Daoy (cell line): ENCODE measurements at regions not wholly inside any gene's neighbourhood (a gene's known extent, or its start where the extent isn't known, plus 50 kb on each side); places are given as distances from the start of the nearest gene placed in this dataset.
A peak's percentile ranks its signal among the peaks of the same experiment; 100 is the strongest.
"Not testable (repeated sequence)": the region's sequence is repeated elsewhere in the genome, so short reads cannot be mapped to it uniquely, and the experiment has no call there.

Source experiments
- DNase-seq: peaks from one replicate; pipeline ENCODE4 v3.0.0-alpha.2; 2015; ENCODE audit warnings: low read depth

GRCh38 chr6:105726902-105727655 is 324.2 kb upstream of the PREP start:
- no peak for DNase-seq

- DNase-seq = no peak
Measured at GRCh38 chr6:105714846-105715245, 312.0 kb upstream of the PREP start.

GRCh38 chr6:105713474-105714118 is 310.7 kb upstream of the PREP start:
- DNase-seq = no peak

GRCh38 chr6:105711216-105711615 is 308.3 kb upstream of the PREP start:
- no peak for DNase-seq

DNA sequence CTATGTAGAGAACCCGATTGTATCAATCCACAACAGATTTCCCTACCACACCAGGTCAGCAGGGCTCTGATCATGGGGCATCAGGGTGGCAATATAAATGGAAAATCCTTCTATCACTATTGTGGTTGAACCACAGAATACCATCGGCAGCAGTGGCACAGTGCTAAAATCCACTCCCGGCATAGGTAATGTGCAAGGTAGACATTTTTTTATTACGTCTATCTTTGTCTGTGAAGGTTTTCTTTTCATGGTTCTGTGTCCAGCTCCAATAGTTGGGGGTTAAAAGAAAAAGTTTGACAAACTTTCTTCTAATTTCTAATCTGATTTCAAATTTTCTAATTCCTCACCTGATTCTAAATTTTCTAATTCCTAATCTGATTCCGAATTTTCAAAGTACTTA is 302.7 kb upstream of the PREP start:
- no peak for DNase-seq

DNA sequence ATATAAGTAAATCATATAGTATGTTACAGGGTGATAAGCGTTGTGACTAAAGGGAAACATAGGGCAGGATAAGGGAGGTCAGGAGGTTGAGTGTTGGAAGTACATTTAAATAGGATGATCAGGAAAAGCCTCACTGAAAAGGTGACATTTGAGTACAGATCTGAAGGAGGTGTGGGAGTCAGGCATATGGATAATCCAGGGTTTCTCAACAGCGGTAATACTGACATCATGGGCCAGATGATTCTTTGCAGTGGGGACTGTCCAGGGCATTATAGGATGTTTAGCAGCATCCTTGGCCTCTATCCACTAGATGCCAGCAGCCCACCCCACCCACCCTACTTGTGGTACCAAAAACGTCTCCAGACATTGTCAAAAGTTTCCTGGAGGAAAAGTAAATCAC is 292.6 kb upstream of the PREP start:
- DNase-seq = no peak

DNA sequence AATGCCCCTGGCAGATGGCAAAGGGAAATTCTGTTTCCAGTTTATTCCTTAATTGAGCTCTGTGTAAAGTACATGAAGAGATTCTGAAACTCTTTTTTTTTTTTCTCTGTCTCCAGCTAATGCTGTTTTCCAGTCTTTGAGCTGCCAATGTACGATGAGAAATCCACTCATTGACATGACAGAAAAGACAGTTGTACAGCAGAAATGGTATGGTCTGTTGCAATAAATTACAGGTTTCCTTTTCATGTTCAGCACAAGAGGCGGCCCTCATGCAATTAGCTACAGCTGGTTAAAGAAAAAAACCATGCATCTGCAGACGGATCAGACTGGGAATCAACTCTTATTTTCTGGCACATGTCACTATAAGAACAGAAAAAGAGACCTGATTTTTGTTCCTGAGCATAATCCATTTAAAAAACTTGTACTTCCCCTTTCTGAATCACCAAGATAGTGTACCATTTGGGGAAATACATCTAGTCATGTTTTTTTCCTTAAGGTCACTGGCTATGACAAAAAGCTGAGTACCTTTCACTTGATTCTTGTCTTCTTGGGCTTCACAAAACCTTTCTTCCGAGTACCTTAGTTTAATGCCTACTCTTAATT is 289.8 kb upstream of the PREP start:
- DNase-seq = no peak

- DNase-seq = no peak
Measured at GRCh38 chr6:105691971-105692370, 289.1 kb upstream of the PREP start.

DNA sequence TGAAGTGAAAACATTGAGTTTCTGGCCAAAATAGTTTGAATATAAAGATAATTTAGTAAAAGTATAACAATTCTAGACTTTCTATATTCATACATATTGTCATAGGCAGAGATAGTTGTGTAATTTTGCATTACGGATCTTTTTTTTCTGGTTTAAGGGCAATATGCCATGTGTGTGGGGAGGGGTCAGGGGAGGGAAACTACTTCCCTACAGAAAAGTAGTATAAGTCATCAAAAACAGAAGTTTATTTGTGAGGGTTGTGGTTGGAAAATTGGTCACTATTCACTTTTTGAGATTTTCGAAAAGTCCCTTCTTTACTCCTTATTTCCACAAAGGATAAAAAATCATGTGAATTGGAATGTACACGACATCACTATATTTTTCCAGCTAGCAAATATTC is 288.2 kb upstream of the PREP start:
- DNase-seq = no peak

GRCh38 chr6:105688573-105688972 is 285.7 kb upstream of the PREP start:
- no peak for DNase-seq

- not testable (repeated sequence) for DNase-seq
Measured at GRCh38 chr6:105686793-105687192, 283.9 kb upstream of the PREP start.

DNA sequence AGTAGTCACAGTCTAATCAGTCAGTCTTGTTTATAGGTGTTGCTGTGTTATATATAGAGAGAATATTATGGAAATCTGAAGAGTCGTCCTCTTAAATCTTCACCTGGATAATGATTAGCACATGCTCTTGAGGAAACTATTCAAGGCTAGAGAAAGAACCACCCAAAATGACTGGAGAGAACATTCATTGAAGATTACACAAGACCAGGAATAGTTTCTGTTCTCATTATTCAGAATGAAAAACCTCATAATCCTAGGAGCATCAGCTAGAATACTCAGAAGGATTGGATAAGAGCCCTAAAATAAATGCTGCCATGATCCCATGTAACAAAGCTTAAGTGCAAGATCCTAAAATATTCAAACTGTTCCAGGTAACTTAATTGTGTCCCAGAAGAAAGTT is 278.2 kb upstream of the PREP start:
- DNase-seq = no peak

DNA sequence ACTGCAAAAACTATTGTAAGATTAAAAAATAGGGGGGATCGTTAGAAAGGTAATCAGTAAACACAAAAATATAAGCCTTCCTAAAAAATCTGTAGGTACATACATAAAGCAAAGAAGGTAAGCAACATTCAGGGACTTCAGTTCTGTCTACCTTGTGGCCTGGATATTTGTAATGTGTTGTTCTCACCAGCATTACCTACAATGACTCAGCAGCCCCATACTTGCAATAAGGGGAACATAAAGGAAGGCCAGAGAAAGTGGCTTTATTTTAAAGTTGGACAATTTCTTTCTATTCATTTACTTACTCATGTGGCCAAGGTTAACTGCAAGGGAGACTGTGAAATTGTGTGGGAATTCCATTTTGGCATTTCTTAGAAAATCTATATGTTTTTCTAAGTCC is 277.2 kb upstream of the PREP start:
- no peak for DNase-seq

DNA sequence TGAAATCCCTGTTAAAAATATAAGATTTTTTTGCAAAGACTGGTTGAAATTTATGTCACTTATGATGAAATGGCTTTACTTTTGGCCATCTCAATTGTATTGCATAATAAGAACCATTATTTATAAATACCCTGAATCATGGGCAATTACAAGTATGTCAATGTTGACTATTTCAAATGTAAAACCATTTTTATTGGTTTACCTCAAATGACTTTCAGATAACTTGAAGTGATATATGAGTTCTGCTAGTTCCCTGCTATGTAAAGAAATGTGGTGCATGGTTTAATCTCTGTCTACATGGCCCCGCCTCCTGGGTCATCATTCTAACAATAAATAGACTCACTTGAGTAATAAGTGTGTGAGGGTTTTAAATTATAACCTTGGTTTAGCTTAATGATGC is 275.6 kb upstream of the PREP start:
- DNase-seq = no peak

GRCh38 chr6:105677671-105678475 is 275.0 kb upstream of the PREP start:
- no peak for DNase-seq

- no peak for DNase-seq
Measured at GRCh38 chr6:105676857-105677256, 274.0 kb upstream of the PREP start.

GRCh38 chr6:105675715-105676397 is 273.0 kb upstream of the PREP start:
- peak; percentile 91 for DNase-seq

DNA sequence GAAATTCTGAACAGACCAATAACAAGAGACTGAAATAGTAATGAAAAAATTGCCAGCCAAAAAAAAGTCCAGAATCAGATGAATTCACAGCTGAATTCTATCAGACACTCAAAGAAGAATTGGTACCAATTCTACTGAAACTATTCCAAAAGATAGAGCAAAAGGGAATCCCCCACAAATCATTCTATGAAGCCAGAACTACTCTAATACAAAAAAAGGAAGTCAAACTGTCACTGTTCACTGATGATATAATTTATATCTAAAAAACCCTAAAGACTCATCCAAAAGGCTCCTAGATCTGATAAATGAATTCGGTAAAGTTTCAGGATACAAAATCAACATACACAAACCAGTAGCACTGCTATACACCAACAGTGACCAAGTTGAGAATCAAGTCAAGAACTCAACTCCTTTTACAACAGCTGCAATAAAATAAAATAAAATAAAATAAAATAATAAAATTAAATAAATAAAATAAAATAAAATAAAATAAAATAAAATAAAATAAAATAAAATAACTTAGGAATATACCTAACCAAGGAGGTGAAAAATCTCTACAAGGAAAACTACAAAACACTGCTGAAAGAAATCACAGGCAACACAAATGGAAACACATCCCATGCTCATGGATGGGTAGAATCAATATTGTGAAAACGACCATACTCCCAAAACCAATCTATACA is 270.1 kb upstream of the PREP start:
- not testable (repeated sequence) for DNase-seq

DNA sequence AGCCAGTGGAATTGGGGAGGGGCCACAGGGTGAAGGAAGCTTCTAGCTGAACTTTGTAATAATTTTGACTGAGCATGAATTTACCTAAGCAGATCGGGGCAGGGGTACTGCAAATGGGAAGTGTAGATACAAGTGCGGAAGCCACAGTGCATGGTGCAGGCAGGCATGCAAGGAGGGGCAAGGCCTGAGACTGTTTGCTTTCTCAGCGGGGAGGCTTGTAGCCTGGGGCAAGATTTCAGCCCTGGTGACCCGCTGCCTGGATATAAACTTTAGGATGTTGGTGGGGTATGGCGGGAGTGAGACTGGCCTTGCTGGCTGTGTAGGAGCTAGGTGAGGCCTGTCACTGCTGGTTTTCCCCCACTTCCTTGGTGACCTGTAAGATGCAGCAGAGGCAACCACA is 266.4 kb upstream of the PREP start:
- peak; percentile 18 for DNase-seq

DNA sequence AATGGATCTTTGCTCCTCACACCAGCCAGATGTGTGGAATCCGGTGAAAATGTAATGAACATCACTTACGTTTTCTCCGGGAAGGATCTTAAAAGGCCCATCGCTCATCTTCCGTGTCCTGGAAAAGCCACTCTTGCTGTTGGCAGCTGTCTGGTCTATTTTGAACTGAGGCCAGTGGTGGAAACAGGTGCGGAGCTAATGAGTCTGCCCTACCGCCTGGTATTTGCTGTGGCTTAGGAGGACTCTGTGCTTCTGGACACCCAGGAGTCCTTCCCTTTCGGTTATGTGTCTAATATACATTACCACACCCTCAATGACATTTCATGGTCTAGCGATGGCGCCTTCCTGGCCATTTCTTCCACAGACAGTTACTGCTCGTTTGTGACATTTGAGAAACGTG is 264.2 kb upstream of the PREP start:
- DNase-seq = no peak

DNA sequence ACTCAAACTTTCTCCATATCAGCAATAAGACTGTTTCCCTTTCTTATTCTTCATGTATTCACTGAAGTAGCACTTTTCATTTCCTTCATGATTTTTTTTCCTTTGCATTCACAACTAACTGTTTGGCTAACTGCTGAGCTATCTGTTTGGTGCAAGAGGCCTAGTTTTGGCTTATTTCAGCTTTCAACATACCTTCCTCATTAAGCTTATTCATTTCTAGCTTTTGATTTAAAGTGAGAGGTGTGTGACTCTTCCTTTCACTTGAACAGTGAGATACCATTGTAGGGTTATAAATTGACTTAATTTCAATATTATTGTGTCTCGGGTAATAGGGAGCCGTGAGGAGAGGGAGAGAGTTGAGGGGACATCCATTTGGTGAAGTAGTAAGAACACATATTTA is 262.0 kb upstream of the PREP start:
- DNase-seq = no peak
